GM19035 (cell line): ENCODE measurements at regions not wholly inside any gene's neighbourhood (a gene's known extent, or its start where the extent isn't known, plus 50 kb on each side); places are given as distances from the start of the nearest gene placed in this dataset.

Experiments
- ATAC-seq: cut with Tn5 transposase; IDR thresholded peaks from one replicate; pipeline ENCODE4 v1.9.1; 2021; ENCODE audit not compliant: unreplicated experiment

DNA sequence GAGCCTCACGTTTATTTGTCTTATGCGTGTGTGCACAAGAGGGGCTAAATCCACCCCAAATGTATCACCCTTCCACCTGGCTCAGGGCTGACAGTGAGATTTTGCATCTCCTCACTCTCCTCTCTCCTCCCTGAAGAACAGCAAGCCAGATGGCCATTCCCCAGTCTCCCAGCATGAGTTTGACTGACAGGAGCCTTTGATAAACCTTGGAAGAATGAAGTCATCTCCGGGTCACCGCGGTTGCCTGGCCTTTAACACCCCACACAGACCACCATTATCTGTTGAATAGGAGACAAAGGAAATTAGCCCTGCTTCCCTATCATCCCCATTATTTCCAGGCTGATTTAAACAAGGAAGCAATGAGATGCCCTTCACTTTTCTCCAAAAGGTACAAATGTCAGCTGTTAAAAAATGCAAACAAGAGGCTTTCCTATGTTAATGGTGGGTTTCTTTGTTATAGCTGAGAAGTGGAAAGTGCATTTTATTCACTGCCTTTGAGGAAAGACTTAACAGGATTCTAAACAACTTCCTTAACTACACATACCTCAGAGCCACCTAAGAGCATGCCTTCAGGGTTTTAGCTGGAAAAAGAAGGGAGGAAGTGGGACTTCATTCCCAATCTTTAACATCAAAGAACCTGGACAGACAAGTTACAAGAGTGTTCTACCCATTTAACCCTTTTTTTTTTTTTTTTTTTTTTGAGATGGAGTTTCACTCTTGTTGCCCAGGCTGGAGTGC lies 524.8 kb upstream of the ID4 start:
- ATAC-seq = no peak

DNA sequence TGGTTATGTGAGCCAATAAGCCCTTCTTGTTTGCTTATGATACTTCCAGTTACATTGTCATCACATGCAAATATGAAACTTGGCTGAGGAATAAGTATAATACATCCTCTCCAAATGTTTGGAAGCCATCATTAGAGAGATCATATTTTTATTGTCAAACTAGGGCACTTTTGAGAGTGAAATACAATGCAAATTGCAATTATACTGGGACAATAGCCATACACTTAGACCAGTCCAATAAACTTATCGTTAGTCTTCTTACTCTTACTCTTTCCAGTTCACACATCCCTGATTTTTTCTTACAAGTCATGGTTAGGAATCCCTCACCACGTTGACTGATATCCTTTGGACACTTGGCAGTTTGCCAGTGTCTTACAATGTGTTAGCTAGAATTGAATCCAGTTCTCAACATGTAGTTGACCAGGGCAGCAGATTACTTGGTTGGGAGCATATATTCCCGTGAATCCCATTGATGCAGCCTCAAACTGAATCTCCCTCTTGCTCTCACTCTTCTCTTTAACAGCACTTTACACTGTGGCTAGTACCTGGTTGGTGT lies 519.7 kb upstream of the ID4 start:
- no peak for ATAC-seq

DNA sequence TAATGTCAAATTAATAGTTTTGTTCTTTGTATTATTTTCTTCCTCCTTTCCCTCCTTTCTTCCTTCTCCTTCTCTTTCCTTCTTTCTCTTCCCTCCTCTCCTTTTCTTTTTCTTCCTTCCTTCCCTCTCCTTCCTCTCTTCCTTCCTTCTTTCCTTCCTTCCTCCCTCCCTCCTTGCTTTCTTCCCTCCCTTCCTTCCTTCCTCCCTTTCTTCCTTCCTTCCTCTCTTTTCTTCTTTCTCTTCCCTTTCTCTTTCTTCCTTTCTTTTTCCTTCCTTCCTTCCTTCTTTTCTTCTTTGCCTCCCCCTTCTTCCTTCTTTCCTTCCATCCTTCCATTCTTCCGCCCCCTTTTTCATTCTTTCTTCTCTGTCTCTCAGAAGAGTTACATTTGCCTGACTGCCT lies 518.2 kb upstream of the ID4 start:
- no peak for ATAC-seq

DNA sequence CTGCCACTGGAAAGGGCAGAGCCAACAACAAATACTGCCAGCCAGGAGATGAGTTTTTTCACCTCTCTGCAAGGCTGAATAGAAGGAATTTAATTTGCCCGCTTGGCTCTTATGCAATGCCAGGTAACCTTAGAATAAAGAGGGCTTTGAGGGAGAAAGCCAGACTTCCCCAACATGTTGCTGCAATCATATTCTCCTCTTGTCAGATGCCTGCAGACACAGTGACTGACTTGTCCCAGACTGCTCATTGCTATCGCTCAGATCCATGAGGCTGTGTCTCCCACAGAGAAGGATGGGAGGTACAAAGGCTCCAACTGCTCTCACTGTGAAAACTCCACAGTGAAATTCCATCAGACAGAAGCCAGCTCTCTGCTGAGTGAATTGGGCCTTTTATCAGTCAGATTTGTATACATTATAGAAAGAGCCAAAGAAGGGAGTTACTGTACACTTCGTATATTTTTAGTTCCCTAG lies 517.0 kb upstream of the ID4 start:
- no peak for ATAC-seq

DNA sequence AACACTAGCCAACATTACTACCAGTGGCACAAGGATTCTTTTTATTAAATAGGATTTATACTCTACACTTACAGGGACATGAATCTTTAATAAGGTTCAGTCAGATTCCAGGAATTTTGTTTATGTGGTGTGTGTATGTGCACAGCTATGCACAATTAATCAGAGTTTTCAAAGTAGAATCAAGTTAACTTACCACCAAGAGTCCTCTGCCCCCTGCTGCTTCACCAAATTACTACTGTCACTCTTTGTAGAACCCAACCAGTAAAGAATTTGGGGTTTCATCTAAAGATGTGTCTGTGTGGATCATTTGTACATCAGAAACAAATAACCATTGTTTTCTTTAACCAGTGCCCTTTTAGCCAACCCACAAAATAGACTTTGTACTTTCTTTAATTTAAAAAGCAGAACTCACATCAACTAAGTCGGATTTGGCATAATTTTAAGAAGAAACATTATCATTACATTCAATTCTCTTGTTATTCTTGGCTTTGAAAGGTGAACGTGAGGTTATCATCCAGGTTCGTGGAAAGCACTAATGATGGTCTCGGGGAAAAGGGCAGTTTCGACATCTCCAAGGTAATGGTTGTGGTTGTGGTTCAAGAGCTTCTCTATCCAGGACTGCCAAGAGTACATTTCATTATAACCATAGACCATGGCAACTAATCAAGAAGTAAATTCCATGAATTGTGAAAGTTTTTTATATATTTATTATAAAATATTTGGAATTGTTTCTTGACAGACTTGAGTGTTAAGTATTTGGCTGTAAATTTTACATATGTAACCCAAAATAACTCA lies 514.3 kb upstream of the ID4 start:
- no peak for ATAC-seq

DNA sequence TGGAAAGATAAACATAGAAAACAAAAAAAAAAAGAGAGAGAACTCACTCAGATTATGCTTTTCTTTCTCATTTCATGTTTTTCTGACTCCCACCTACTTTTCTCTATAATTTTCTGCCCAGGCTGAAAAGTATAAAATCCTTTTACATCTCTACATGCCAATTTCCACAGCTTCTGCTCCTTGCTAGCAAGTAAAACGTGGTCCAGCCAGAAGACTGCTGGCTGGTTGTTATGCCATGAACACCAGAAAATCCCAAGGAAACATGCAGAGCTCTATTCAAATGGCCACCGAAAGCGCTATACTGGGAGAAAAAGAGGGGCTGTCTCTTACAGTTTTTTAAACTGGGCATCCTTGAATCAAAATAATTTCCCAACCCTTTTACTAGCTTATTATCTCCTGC lies 512.8 kb upstream of the ID4 start:
- ATAC-seq = no peak

DNA sequence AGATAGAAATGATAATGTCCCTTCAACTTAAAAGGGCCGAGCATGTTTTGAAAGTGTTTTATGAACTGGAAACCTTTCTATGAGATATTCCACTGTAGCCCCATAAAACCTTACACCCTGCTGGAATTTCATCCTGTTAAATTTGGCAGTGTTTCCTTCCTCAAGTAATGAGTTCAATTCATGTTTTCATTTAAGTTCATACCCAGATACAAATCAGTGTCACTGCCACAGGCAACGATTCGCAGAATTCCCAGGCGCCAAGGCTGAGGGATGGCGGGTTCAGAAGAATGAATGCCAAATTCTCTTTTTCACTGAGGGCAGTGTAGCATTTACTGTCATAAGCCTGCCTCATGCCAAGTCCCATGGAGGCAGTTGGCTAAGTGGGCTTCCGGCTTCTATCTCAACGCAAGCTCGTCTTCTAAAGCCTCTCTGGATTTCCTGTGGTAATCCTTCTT lies 511.8 kb upstream of the ID4 start:
- ATAC-seq = no peak

DNA sequence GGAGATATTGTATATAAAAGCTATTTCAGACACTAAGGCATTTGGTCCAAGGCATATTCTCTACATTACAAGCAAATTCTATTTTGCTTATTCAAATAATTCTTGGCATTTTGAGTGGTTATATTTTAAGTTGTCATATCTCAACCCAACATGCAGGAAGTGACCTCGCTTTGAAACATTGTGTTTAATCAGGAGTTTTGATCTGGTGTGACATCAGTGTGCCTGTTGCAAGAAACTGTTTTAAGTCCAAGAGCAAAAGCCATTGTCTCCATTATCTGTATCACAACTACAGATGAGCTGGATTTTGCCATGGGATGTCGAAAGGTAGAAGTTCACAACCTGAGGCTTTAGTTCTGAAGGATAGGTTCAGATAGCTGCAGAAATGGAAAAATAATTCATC lies 509.9 kb upstream of the ID4 start:
- ATAC-seq = no peak

DNA sequence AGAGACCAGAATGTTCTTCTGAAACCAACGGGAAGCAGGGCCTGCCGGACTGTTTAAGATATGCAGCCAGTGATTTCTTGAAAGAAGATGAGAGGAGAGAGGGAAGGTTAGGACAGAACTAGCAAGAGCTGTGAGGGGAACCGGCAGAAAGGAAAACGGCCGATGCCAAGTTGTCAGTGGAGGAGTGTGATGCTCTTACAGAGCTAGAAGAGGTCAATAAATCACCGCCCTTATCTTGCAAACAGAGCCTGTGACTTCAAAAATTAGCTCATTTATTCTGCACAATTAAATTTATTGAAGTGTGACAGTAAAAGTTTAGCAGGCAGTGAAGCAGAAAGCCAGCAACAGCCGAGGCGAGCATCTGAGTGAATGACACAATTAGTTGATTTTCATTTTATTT lies 509.5 kb upstream of the ID4 start:
- no peak for ATAC-seq

DNA sequence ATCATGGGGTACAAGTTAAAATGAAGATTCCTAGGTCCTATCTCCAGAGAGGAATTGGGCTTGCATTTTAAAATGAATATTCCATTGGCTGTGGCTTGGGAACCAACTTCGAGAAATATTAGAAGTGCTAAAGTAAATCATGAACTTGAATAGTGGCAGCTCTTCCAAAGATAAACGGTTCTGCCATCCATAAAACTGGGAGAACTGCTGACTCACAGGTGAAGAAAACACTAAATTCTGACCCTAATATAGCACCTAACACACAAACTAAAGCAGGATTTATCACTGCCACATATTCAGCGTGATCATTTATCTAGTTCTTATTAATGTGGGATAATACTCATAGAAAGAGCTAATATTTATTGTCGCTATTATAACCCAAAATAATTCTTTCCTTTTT lies 508.1 kb upstream of the ID4 start:
- no peak for ATAC-seq

DNA sequence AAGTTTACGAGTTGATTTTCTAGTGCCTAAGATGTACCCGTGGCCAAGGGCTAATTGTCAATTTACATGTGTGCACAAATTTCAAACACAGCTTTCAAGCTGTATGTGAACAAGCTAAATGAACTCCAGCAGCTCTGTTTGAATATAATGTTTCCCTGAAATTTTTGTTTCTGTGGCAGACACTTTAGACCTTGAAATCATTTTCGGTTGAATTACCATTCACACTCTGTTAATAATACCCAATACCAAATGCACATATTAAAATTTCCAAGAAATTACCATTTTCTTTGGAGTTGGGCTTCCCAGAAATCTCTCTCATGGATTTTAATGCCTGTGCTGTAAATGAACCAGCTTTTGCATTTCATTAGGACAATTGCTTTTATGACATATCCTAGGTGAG lies 506.1 kb upstream of the ID4 start:
- no peak for ATAC-seq

DNA sequence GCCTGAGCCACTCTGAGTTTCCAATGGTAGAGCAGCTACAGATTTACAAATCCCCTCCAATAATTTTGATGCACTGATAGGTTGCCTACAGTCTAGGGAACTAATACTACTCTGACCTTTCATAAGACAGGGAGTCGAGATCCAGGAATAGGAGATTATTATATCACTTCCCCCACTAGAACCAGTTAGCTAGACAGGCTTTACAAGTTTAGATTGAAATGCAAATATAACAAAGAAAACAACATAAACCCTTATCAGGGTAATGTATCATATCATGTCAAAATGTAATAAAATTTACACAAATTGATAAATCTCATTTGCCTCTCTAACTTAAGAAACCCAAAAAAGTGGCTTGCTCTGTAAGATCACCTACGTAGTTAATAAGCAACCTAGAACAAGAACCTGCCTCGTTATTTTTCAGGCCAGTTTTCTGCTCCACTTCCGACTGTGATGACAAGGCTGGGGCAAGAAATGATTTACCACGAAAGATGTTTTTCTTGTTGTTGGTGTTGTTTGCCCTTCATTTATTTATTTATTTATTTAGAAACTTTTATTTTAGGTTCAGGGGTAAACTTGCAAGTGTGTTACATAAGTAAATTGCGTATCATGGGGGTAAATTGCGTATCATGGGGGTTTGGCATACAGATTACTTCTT lies 504.2 kb upstream of the ID4 start:
- ATAC-seq = no peak

DNA sequence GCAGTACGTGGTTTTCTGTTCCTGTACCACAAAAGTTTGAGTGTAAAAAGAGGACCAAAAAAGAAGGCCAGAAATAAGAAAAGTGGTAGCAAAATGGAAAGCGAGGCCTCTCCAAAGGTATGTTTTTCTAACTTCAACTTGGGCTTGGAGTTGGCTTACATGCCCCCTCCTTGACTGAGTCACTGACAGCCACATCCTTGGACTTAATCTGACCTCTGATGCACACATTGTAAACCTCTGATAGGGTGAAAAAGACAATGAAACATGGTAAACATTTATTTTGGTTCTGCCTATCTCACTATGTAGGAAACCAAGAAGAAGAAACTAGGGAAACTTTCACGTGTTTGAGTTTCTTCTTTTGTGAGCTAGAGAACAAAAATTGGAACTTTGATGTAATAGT lies 503.2 kb upstream of the ID4 start:
- ATAC-seq = no peak

DNA sequence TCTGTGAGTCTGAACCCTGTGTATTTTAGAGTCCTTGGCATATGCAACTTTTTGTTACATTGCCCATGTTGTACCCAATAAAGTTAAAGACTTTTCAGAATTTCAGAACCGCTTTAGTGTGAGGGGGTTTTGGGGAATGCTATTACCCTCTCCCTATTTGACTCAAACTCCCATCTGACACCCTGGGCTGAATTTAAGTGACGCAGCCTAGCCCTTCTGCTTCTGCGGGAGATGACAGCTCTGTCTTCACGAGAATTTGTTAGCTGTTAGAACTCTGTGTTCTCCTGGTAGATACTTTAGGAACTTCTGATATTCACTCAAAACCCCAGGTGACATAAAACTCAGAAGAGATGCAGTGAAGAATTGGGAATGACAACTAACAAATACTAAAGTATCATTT lies 500.6 kb upstream of the ID4 start:
- ATAC-seq = no peak

DNA sequence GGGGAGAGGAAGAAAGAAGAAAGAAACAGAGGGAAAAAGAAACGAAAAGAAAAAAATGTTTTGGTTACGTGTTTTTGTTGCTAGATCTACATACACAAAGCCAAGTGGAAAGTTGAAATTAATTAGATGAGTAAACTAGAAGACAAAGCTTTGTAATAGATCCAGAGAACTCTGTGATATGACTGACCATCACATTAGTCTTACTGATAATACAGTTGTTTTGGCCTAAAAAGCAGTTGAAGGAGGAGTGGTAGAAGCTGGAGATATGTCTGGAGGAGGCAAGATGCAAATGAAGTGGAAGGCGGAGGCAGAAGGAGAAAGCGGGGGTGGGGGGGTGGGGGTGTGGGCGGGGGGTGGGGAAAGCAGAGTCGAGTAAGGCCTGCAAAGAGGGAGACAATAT lies 500.1 kb upstream of the ID4 start:
- ATAC-seq = no peak

DNA sequence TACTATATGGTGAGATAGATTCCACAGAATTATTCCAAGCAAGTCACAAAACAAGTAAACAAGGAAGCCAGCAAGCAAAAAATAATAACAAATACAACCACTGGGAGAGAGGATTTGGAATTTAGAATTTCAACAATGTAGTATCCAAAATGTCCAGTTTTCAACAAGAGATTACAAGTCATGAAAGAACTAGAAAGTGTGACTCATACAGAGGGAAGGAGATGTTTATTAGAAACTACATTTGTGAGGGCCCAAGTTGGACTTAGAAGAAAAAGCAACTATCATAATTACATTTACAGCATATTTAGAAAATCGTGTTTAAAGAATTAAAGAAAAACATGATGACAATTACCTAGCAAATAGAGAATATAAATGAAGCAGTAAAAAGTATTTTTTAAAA lies 494.6 kb upstream of the ID4 start:
- ATAC-seq = no peak

DNA sequence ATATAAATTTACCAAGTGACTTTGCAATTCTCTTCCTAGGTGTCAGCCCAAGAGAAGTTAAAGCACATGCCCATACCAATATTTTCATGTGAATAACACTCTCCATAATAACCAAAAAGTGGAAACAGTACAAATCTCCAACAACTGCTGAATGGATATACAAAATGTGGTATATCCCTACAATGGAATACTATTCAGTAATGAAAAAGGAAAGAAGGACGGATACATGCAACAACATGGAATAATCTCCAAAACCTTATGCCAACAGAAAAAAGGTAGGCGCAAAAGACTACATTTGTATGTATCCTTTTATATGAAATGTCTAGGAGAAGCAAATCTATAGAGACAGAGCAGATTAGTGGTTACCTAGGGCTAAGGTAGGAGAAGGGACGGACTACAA lies 487.7 kb upstream of the ID4 start:
- ATAC-seq = no peak

DNA sequence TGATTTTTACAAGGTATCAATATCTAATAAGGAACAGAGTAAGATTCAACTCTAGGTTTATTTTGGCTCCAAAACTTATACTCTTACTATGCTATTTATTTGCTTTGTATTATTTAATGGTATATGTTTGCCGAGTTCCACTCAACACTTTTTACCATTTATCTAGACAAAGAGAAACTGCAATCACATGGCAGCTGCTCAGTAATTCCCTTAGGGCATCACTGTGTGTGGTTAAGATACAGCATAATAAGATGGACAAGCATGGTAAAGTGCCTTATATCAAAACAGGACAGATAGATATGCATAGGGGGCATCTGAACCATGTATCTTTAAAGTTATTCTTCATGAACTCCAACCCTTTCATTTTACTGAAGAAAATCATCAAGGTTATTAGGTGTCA lies 483.0 kb upstream of the ID4 start:
- ATAC-seq = no peak

DNA sequence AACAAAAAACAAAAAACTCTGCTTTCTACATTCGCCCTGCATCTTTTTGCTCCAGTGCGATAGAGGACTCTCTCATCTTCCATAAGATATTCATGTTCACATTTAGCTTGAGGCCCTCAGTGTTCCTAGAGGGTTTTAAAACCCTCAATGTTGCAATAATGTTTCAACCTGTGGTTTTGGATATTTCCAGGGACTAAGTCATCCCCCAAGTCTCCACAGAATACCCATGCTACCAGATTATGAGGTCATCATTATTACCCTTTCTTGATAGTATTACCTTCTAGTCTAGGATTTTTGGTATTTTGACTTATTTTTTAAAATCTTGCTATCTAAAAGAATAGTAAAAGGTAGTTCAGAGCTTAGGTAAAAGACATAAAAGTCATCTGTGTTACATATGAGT lies 480.5 kb upstream of the ID4 start:
- ATAC-seq = no peak

DNA sequence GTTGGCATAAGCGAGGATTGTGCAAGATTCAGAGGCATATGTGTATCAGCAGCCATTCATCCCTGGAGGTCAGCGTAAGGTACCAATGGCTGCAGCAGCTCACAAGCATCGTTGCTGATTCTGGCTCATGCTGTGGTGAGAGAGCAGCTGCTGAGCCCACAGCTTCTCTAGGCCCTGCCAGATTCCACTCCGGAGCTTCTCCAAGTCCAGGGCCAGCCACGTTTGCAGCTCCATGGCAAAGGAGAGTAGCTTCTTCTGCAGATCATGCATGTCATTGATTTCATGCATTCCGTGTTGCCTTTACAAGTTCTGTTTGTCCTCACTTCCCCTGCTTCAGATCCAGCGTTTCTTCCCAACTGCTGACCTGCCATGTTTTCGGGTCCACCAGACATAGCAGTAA lies 474.8 kb upstream of the ID4 start:
- no peak for ATAC-seq

DNA sequence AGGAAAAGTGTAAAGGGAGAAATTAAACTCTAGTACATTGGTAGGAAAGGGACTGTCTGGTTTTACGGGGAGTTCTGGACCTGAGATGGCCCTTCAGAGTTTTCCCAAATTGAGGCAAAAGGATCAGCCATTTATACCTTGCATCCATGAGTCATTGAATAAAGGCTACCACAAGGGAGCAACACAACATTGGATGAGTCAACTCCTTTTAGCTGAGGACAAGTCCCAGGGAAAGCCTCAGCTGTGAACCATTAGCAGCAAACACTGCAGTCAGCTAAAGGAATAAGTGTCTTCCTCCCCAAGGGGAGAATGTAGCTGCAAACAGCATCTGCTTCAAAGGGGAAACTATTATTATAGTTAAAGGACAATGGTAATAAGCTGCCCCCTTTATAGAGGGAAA lies 468.7 kb upstream of the ID4 start:
- ATAC-seq = no peak

DNA sequence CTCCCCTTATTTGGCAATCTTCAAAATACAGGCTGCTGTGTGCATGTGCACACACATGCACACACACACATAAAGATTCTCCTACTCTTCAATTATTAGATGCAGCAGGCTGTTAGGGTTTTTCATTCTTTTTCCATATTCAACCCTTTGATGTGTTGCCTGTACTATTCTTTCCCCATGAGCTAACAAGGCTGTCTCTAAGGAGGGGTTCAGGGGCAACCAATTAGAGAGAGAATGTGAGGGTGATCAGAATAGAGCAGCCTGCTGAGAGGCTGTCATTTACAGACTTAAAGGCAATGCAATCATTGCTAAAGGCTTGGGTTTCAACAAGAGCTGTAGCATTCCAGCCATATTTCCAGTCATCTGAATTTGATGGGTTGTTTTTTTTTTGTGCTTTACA lies 467.4 kb upstream of the ID4 start:
- no peak for ATAC-seq
